Cardiac fibroblast (primary cell): ENCODE measurements at regions not wholly inside any gene's neighbourhood (a gene's known extent, or its start where the extent isn't known, plus 50 kb on each side); places are given as distances from the start of the nearest gene placed in this dataset.

Experiments
- DNase-seq, 2 donors: peaks; one replicate each; pipeline versions ENCODE4 v3.0.0 to v3.0.0-alpha.2; 2010; ENCODE audit warnings: low read depth in 2 of 2
- H3K4me3 ChIP-seq, 2 donors: replicated peaks in 1 of 2; 1 replicate in 1 of 2; 2 replicates in 1 of 2; pipeline ENCODE4 v1.5.1; 2011; ENCODE audit warnings: low read depth in 2 of 2, low read length in 2 of 2, mild to moderate bottlenecking in 2 of 2, moderate library complexity in 1 of 2
- CTCF ChIP-seq: IDR thresholded peaks from one replicate; pipeline ENCODE4 v1.5.1; 2011; ENCODE audit warnings: low read depth, mild to moderate bottlenecking, low read length, inconsistent platforms

GRCh38 chr1:14467112-14467511, 131.4 kb upstream of the KAZN start:
- DNase-seq = no peak
- H3K4me3 ChIP-seq = no peak overlapping the region
- TF ChIP-seq CTCF = no peak

- DNase-seq = no peak
- no peak overlapping the region for H3K4me3 ChIP-seq
- TF ChIP-seq CTCF = no peak
Measured at GRCh38 chr1:14468751-14469150, 129.7 kb upstream of the KAZN start.

GRCh38 chr1:14470802-14471201, 127.7 kb upstream of the KAZN start:
- H3K4me3 ChIP-seq = no peak overlapping the region
- no peak for DNase-seq
- no peak for TF ChIP-seq CTCF

- no peak for TF ChIP-seq CTCF
- no peak for DNase-seq
- H3K4me3 ChIP-seq = no peak overlapping the region
Measured at GRCh38 chr1:14474856-14475255, 123.6 kb upstream of the KAZN start.

GRCh38 chr1:14476170-14476955, 122.1 kb upstream of the KAZN start:
- no peak for DNase-seq
- no peak overlapping the region for H3K4me3 ChIP-seq
- TF ChIP-seq CTCF = no peak

- no peak overlapping the region for H3K4me3 ChIP-seq
- TF ChIP-seq CTCF = no peak
- DNase-seq = no peak
Measured at GRCh38 chr1:14478120-14478519, 120.4 kb upstream of the KAZN start.

GRCh38 chr1:14479865-14480264, 118.6 kb upstream of the KAZN start:
- TF ChIP-seq CTCF = no peak
- no peak for DNase-seq
- no peak overlapping the region for H3K4me3 ChIP-seq
